ENCODE measurements at regions not wholly inside any gene's neighbourhood (a gene's known extent, or its start where the extent isn't known, plus 50 kb on each side); places are given as distances from the start of the nearest gene placed in this dataset.
A peak's percentile ranks its signal among the peaks of the same experiment; 100 is the strongest.

GRCh38 chr1:221303623-221304022 is 424.4 kb downstream of the HLX start:
- DNase-seq, result no peak
- in situ Hi-C loops (cut with MboI; ENCODE audit: low pct_unique_long_range_greater_than_20kb, low sequenced_read_pairs), result no loop called here

- DNase-seq, result no peak
- in situ Hi-C loops (cut with MboI; ENCODE audit: low pct_unique_long_range_greater_than_20kb, low sequenced_read_pairs), result no loop called here
These were observed 427.0 kb downstream of the HLX start for GRCh38 chr1:221306239-221306638.

GRCh38 chr1:221308534-221309511 is 429.6 kb downstream of the HLX start:
- in situ Hi-C loops (cut with MboI; ENCODE audit: low pct_unique_long_range_greater_than_20kb, low sequenced_read_pairs), result no loop called here
- DNase-seq, result no peak

- in situ Hi-C loops (cut with MboI; ENCODE audit: low pct_unique_long_range_greater_than_20kb, low sequenced_read_pairs), result no loop called here
- DNase-seq, result no peak
These were observed 430.5 kb downstream of the HLX start for GRCh38 chr1:221309723-221310122.

- in situ Hi-C loops (cut with MboI; ENCODE audit: low pct_unique_long_range_greater_than_20kb, low sequenced_read_pairs), result no loop called here
- no peak for DNase-seq
These were observed 430.9 kb downstream of the HLX start for GRCh38 chr1:221310180-221310579.

- in situ Hi-C loops (cut with MboI; ENCODE audit: low pct_unique_long_range_greater_than_20kb, low sequenced_read_pairs), result no loop called here
- no peak for DNase-seq
These were observed 426.6 kb downstream of the DUSP10 start for GRCh38 chr1:221315330-221315729.

GRCh38 chr1:221316491-221317056 is 425.3 kb downstream of the DUSP10 start:
- no peak for DNase-seq
- in situ Hi-C loops (cut with MboI; ENCODE audit: low pct_unique_long_range_greater_than_20kb, low sequenced_read_pairs), result no loop called here

GRCh38 chr1:221317537-221317936 is 424.4 kb downstream of the DUSP10 start:
- no peak for DNase-seq
- in situ Hi-C loops (cut with MboI; ENCODE audit: low pct_unique_long_range_greater_than_20kb, low sequenced_read_pairs), result no loop called here

GRCh38 chr1:221327954-221328353 is 413.9 kb downstream of the DUSP10 start:
- in situ Hi-C loops (cut with MboI; ENCODE audit: low pct_unique_long_range_greater_than_20kb, low sequenced_read_pairs), result no loop called here
- DNase-seq, result no peak

- no peak for DNase-seq
- in situ Hi-C loops (cut with MboI; ENCODE audit: low pct_unique_long_range_greater_than_20kb, low sequenced_read_pairs), result no loop called here
These were observed 413.5 kb downstream of the DUSP10 start for GRCh38 chr1:221328371-221328770.

GRCh38 chr1:221331273-221332183 is 410.4 kb downstream of the DUSP10 start:
- in situ Hi-C loops (cut with MboI; ENCODE audit: low pct_unique_long_range_greater_than_20kb, low sequenced_read_pairs), result no loop called here
- no peak for DNase-seq

- peak; percentile 16 for DNase-seq
- in situ Hi-C loops (cut with MboI; ENCODE audit: low pct_unique_long_range_greater_than_20kb, low sequenced_read_pairs), result no loop called here
These were observed 407.8 kb downstream of the DUSP10 start for GRCh38 chr1:221334062-221334461.

- peak; percentile 65 for DNase-seq
- in situ Hi-C loops (cut with MboI; ENCODE audit: low pct_unique_long_range_greater_than_20kb, low sequenced_read_pairs), result no loop called here
These were observed 406.5 kb downstream of the DUSP10 start for GRCh38 chr1:221335161-221336101.

- in situ Hi-C loops (cut with MboI; ENCODE audit: low pct_unique_long_range_greater_than_20kb, low sequenced_read_pairs), result no loop called here
- no peak for DNase-seq
These were observed 405.8 kb downstream of the DUSP10 start for GRCh38 chr1:221336126-221336525.

GRCh38 chr1:221337106-221337505 is 404.8 kb downstream of the DUSP10 start:
- in situ Hi-C loops (cut with MboI; ENCODE audit: low pct_unique_long_range_greater_than_20kb, low sequenced_read_pairs), result no loop called here
- DNase-seq, result no peak

- no peak for DNase-seq
- in situ Hi-C loops (cut with MboI; ENCODE audit: low pct_unique_long_range_greater_than_20kb, low sequenced_read_pairs), result no loop called here
These were observed 398.8 kb downstream of the DUSP10 start for GRCh38 chr1:221343136-221343535.

GRCh38 chr1:221343607-221344006 is 398.3 kb downstream of the DUSP10 start:
- DNase-seq, result no peak
- in situ Hi-C loops (cut with MboI; ENCODE audit: low pct_unique_long_range_greater_than_20kb, low sequenced_read_pairs), result no loop called here

GRCh38 chr1:221344693-221345092 is 397.2 kb downstream of the DUSP10 start:
- DNase-seq, result no peak
- in situ Hi-C loops (cut with MboI; ENCODE audit: low pct_unique_long_range_greater_than_20kb, low sequenced_read_pairs), result no loop called here

GRCh38 chr1:221347706-221348105 is 394.2 kb downstream of the DUSP10 start:
- in situ Hi-C loops (cut with MboI; ENCODE audit: low pct_unique_long_range_greater_than_20kb, low sequenced_read_pairs), result no loop called here
- no peak for DNase-seq
